Activated B cell treated with CpG ODN at 0.5 μM for 24 hours (primary cell): ENCODE measurements at regions not wholly inside any gene's neighbourhood (a gene's known extent, or its start where the extent isn't known, plus 50 kb on each side); places are given as distances from the start of the nearest gene placed in this dataset.

ENCODE experiments used
- ATAC-seq: fragments of 200-7000 bp; cut with Tn5 transposase; one replicate; pipeline ENCODE4 v1.10.0; 2021; ENCODE audit warnings: low read depth, mild to moderate bottlenecking, moderate library complexity
- CTCF ChIA-PET: fragments of 350-600 bp; sonication (Branson Sonifier 250); formaldehyde crosslinking; loops from one replicate; lab custom pipeline; 2021; ENCODE audit warnings: antibody characterized with exemption; lab: Charles Lee
- POLR2A ChIA-PET: fragments of 350-600 bp; sonication (Branson Sonifier 250); formaldehyde crosslinking; loops from one replicate; lab custom pipeline; 2021; ENCODE audit warnings: antibody characterized with exemption; lab: Charles Lee
- DNase-seq: peaks from one replicate; pipeline ENCODE4 v3.0.0; 2022
- H3K27ac Mint-ChIP-seq: one replicate; pipeline ENCODE4 v1.8.0; 2020; ENCODE audit warnings: mixed read lengths
- H3K27me3 Mint-ChIP-seq: one replicate; pipeline ENCODE4 v1.8.0; 2021; ENCODE audit warnings: mixed read lengths
- H3K36me3 Mint-ChIP-seq: one replicate; pipeline ENCODE4 v1.8.0; 2021; ENCODE audit warnings: low read depth, mixed read lengths
- H3K4me1 Mint-ChIP-seq: one replicate; pipeline ENCODE4 v1.8.0; 2021; ENCODE audit warnings: mixed read lengths
- H3K4me3 Mint-ChIP-seq: one replicate; pipeline ENCODE4 v1.8.0; 2020; ENCODE audit warnings: mild to moderate bottlenecking, mixed read lengths
- H3K9me3 Mint-ChIP-seq: one replicate; pipeline ENCODE4 v1.8.0; 2020; ENCODE audit warnings: mixed read lengths
- CTCF ChIP-seq: fragments of 200-600 bp; IDR thresholded peaks from one replicate; pipeline ENCODE4 v1.8.0; 2022; ENCODE audit warnings: antibody characterized with exemption, mild to moderate bottlenecking
- intact Hi-C: fragments of 100-400 bp; cut with micrococcal nuclease; formaldehyde crosslinking; loops from one replicate; pipeline ENCODE4 v1.15.1; 2024

- Mint-ChIP-seq H3K36me3 (no peaks in the 10 kb centered on the region), H3K4me1 (no peaks in the 10 kb centered on the region)
- POLR2A ChIA-PET: no interaction called here
These were observed 535.3 kb upstream of the RPS6KA3 start for GRCh38 chrX:20802036-20802435.

DNA sequence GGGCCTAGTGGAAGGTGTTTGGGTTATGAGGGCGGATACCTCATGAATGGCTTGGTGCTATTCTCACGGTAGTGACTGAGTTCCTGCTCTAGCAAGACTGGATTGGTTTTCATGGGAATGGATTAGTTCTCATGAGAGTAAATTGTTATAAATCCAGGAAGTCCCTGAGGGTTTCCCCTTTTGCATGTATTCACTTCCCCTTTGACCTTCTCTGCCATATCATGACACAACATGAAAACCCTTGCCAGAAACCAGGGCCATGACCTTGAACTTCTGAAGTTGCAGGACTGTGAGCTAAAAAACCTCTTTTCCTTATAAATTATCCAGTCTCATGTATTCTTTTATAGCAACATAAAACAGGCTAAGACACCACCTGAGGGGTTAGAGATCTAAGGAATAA is 529.7 kb upstream of the RPS6KA3 start:
- H3K4me3 Mint-ChIP-seq: no peak overlapping the region
- no peak overlapping the region for H3K27ac Mint-ChIP-seq
- TF ChIP-seq CTCF: no peak
- DNase-seq (no peak), ATAC-seq (no peak)
- H3K36me3 Mint-ChIP-seq: no peaks in the 10 kb centered on the region
- H3K4me1 Mint-ChIP-seq: no peaks in the 10 kb centered on the region
- H3K27me3 Mint-ChIP-seq: no peaks in the 10 kb centered on the region
- peaks cover 3% of the 10 kb centered on the region for H3K9me3 Mint-ChIP-seq
- intact Hi-C loops: no loop called here
- CTCF ChIA-PET: no interaction called here
- POLR2A ChIA-PET: no interaction called here

More at GRCh38 chrX:20802036-20802435, 535.3 kb upstream of the RPS6KA3 start:
- intact Hi-C loops: no loop called here
- Mint-ChIP-seq H3K27me3 (no peaks in the 10 kb centered on the region), H3K4me3 (no peak overlapping the region), H3K9me3 (peaks cover 3% of the 10 kb centered on the region), H3K27ac (no peak overlapping the region)
- CTCF ChIA-PET: no interaction called here
- no peak for TF ChIP-seq CTCF
- no peak for DNase-seq
- no peak for ATAC-seq

- Mint-ChIP-seq H3K27me3 (no peaks in the 10 kb centered on the region), H3K36me3 (no peaks in the 10 kb centered on the region), H3K27ac (no peak overlapping the region), H3K4me3 (no peak overlapping the region), H3K4me1 (no peaks in the 10 kb centered on the region), H3K9me3 (peaks cover under 1% of the 10 kb centered on the region)
- no peak for TF ChIP-seq CTCF
- ChIA-PET CTCF (no interaction called here), POLR2A (no interaction called here)
- no peak for DNase-seq
- no peak for ATAC-seq
- intact Hi-C loops: no loop called here
These were observed 522.4 kb upstream of the RPS6KA3 start for GRCh38 chrX:20789103-20789502.

DNA sequence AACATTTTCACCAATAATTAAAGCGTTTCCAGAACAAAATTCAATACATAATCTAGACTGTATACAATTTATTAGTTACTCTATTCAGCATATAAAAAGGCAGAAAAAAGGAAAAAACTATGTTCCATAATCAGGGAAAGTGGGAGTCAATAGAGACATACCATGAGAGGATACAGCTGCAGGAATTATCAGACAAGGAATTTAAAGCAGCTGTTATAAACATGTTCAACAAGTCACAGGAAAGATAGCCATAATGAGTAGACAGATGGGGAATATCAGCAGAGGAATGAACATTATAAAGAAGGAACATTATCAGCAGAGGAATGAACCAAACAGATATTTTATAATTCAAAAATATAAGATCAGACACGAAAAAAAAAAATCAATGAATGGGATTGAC is 500.6 kb upstream of the RPS6KA3 start:
- intact Hi-C loops: no loop called here
- H3K4me1 Mint-ChIP-seq: no peaks in the 10 kb centered on the region
- TF ChIP-seq CTCF: no peak
- ChIA-PET CTCF (no interaction called here), POLR2A (no interaction called here)
- H3K36me3 Mint-ChIP-seq: no peaks in the 10 kb centered on the region
- H3K9me3 Mint-ChIP-seq: peaks cover 3% of the 10 kb centered on the region
- ATAC-seq (no peak), DNase-seq (no peak)
- H3K27ac Mint-ChIP-seq: no peak overlapping the region
- H3K4me3 Mint-ChIP-seq: no peak overlapping the region
- H3K27me3 Mint-ChIP-seq: no peaks in the 10 kb centered on the region

DNA sequence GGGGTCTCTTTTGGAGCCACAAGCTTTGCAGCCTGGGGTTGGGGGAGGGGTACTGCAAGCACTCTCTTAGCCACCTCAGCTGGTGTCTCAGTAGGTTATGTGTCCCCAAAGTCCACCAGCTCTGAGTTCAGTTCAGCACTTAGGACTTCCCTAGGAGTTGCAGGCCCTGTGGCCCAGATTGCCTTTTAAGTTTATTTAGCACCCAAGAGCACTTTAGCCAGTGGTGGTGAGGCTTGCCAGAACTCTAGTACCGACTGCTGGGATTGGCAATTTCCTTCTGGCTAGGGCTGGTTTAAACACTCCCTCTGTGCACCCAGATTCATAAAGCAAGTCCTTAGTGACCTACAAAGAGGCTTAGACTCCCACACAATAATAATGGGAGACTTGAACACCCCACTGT is 489.9 kb upstream of the RPS6KA3 start:
- intact Hi-C loops: no loop called here
- TF ChIP-seq CTCF: no peak
- DNase-seq: no peak
- no peaks in the 10 kb centered on the region for H3K4me1 Mint-ChIP-seq
- no peaks in the 10 kb centered on the region for H3K36me3 Mint-ChIP-seq
- ATAC-seq: no peak
- H3K27me3 Mint-ChIP-seq: no peaks in the 10 kb centered on the region
- H3K4me3 Mint-ChIP-seq: no peak overlapping the region
- ChIA-PET POLR2A (no interaction called here), CTCF (no interaction called here)
- no peaks in the 10 kb centered on the region for H3K9me3 Mint-ChIP-seq
- no peak overlapping the region for H3K27ac Mint-ChIP-seq
